ENCODE measurements at regions not wholly inside any gene's neighbourhood (a gene's known extent, or its start where the extent isn't known, plus 50 kb on each side); places are given as distances from the start of the nearest gene placed in this dataset.

DNA sequence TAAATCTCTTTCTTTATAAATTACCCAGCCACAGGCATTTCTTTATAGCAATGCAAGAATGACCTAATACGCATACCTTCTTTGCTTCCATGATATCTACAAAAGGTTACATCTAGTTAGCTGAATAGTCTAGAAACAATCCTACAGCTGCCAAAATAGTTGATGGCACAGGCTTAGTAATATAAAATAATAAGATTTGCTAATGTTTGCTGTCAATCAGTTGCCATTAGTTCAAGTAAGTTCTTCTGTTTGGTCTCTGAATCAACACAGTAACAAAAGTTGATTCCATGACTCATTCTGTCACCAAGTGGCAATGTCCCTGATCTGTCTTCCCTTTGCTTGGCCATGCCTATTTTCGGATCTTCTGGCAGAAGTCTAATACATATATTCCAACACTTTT is 470.2 kb downstream of the SPRY1 start:
- TF ChIP-seq, protein P1, sequence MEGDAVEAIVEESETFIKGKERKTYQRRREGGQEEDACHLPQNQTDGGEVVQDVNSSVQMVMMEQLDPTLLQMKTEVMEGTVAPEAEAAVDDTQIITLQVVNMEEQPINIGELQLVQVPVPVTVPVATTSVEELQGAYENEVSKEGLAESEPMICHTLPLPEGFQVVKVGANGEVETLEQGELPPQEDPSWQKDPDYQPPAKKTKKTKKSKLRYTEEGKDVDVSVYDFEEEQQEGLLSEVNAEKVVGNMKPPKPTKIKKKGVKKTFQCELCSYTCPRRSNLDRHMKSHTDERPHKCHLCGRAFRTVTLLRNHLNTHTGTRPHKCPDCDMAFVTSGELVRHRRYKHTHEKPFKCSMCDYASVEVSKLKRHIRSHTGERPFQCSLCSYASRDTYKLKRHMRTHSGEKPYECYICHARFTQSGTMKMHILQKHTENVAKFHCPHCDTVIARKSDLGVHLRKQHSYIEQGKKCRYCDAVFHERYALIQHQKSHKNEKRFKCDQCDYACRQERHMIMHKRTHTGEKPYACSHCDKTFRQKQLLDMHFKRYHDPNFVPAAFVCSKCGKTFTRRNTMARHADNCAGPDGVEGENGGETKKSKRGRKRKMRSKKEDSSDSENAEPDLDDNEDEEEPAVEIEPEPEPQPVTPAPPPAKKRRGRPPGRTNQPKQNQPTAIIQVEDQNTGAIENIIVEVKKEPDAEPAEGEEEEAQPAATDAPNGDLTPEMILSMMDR (IDR thresholded peaks at IDR 0.05; ENCODE audit: control extremely low read depth, extremely low read depth, low read depth, missing control alignments), result no peak
- CTCF ChIA-PET, result no interaction called here
- DNase-seq (ENCODE audit: extremely low spot score), result no peak
- POLR2A ChIA-PET, result no interaction called here

DNA sequence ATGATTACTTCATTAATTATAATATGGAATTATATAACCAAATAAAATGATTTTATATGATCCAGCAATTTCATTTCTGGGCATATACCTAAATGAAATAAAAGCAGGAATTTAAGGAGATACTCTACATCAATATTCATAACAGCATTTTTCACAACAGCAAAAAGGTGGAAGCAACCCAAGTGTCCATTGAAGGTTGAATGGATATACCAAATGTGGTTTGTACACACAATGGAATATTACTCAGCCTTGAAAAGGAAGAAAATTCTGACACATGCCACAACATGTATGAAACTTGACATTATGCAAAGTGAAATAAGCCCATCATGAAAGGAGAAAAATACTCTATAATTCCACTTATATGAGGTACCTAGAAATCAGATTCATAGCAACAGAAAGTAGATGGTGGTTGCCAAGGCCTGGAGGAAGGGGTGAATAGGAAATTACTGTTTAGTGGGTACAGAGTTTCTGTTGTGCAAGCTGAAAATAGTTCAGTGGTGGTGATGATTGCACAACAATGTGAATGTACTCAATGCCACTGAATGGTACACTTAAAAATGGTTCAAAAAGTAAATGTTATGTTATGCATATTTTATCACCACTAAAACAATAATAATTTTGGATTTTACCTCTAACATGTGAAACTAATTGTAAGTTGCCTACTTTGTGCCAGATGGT is 471.5 kb downstream of the SPRY1 start:
- CTCF ChIA-PET, result interaction anchor here (1.4 kb wide), 1 partner anchor 31 kb away, joined by 5 read pairs; no protein-coding TSS in a partner anchor
- DNase-seq (ENCODE audit: extremely low spot score), result no peak
- POLR2A ChIA-PET, result no interaction called here
- TF ChIP-seq, protein P1 (IDR thresholded peaks at IDR 0.05; ENCODE audit: control extremely low read depth, extremely low read depth, low read depth, missing control alignments), result no peak

DNA sequence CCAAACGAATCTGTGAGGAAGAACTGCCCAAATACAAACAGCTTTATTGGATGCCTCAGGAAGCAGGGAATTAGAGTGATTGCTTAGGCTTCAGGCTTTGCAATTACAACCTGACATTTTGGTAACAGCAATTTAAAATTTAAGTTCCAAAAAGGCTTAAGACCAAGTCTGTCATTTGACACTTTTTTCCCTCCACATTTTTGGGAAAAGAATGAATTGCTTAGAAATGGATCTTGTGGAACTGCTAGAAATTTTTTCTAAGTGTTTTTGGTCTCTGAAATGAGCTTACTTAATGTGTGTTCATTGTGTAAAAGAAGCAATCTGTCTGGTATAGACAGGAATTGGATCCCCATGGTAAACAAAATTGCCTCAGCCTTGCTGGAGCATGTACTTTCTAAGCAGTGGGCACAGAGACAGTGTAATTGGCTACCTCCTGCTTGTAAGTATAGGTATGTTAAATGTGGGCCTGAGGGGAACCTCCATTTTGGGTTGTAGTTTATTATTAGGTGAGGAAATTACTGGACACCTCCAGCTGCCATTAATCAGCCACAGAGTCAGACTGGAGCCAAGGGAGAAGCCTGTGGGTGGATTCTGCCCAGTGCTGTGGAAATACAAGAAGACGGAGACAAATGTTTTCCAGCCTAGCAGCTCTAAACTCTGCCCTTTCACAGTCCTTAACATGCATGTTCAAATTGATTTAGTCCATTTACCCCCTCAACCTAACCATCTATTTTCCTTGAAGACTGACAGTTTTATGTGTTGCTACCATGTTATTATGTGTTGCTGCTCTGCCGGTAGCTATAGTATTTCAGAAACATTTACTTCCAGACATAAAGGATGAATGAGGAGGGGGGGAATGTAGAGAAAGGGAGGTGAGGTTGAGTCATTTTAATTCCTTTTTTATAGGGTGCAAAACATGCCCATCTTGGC is 473.0 kb downstream of the SPRY1 start:
- TF ChIP-seq, protein P1 (IDR thresholded peaks at IDR 0.05; ENCODE audit: control extremely low read depth, extremely low read depth, low read depth, missing control alignments), result no peak
- ChIA-PET CTCF (interaction anchor here (1.4 kb wide), 1 partner anchor 33 kb away, joined by 5 read pairs; no protein-coding TSS in a partner anchor), POLR2A (no interaction called here)
- DNase-seq (ENCODE audit: extremely low spot score), result no peak

DNA sequence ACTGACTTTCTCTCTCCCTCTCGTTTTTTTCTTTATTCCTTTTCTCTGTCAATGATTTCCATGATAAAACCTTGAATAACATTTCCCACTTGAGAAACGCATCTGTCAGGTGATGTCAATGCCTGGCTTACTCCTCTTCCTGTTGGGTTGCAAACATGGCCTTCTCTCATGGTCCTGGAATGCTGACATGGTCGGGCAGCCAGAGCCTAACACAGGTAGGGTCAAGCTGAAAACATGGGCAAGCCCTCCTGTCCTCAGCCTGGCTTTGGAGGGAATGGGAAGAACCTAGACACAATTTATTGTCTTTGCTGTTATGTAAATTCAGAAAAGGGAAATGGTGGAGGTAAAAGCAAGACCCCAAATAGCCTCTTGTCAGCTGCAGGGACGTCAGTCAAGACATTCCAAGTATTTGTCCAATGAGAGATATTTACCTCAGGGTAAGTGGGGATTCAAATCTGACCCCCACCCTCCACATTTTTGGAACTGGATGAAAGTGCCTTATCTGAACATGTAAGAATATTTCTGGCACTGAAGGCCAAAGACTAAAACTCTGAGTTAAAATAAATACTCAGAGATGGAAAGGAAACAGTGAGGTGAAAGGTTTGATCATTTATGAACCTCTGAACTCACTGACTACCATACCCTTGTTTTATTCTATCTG is 473.8 kb downstream of the SPRY1 start:
- POLR2A ChIA-PET, result no interaction called here
- DNase-seq (ENCODE audit: extremely low spot score), result no peak
- CTCF ChIA-PET, result no interaction called here
- TF ChIP-seq, protein P1 (IDR thresholded peaks at IDR 0.05; ENCODE audit: control extremely low read depth, extremely low read depth, low read depth, missing control alignments), result no peak

DNA sequence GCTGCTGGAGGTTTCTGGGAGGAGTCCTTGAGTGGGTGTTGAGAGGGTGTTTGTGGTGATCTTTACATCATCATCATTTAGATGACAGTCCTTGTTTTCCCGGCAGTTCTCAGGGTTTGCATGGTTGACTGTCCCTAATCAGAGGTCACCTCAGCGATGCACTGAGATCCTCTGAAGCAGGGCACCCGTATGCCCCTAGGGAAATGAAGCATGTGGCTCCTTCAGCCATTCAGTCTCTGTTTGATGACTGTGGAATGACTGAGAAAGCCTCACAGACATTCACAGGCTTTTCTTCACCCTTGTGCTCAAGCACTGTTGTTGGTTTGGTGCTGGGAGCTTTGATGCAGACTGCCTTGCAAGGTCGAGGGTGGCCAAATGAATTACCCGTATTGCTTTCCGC is 474.7 kb downstream of the SPRY1 start:
- POLR2A ChIA-PET, result no interaction called here
- CTCF ChIA-PET, result interaction anchor here (1.5 kb wide), 1 partner anchor 10 kb away, joined by 4 read pairs; no protein-coding TSS in a partner anchor
- TF ChIP-seq, protein P1 (IDR thresholded peaks at IDR 0.05; ENCODE audit: control extremely low read depth, extremely low read depth, low read depth, missing control alignments), result no peak
- DNase-seq (ENCODE audit: extremely low spot score), result no peak

DNA sequence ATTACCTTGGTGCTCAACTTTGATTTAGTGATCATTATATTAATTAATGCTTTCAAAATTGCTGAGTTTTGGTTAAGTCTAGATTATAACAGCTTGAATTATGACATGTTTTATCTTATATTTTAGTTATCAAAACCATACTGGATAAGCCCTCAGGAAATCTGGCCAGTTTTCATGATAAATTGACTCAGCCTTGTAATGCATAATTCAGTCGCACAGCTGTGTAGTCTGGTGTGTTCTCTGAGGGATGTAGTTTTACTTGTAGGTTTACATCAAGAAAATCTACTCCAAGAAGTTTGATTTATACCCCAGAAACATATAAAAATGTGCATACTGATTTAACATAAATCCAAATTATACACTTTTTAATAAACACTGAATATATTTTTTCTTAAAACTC is 477.5 kb downstream of the SPRY1 start:
- TF ChIP-seq, protein P1 (IDR thresholded peaks at IDR 0.05; ENCODE audit: control extremely low read depth, extremely low read depth, low read depth, missing control alignments), result no peak
- CTCF ChIA-PET, result interaction anchor here (2.3 kb wide), 1 partner anchor 38 kb away, joined by 5 read pairs; no protein-coding TSS in a partner anchor
- POLR2A ChIA-PET, result no interaction called here
- DNase-seq (ENCODE audit: extremely low spot score), result no peak
